ENCODE measurements at regions not wholly inside any gene's neighbourhood (a gene's known extent, or its start where the extent isn't known, plus 50 kb on each side); places are given as distances from the start of the nearest gene placed in this dataset.

- TF ChIP-seq POLR2AphosphoS5 (IDR thresholded peaks at IDR 0.05) (no peak), CTCF (IDR thresholded peaks at IDR 0.05) (no peak), POLR2A (IDR thresholded peaks at IDR 0.05) (no peak)
Observed at GRCh38 chr22:27697888-27698287, 103.7 kb downstream of the MN1 start.

All from stomach (tissue), 4 donors.